Limb (tissue), 2 donors: ENCODE measurements at regions not wholly inside any gene's neighbourhood (a gene's known extent, or its start where the extent isn't known, plus 50 kb on each side); places are given as distances from the start of the nearest gene placed in this dataset.
"Not testable (repeated sequence)": the region's sequence is repeated elsewhere in the genome, so short reads cannot be mapped to it uniquely, and the experiment has no call there.

Source experiments
- DNase-seq, 2 donors: peaks; one replicate each; pipeline ENCODE4 v3.0.0-alpha.2; 2016; ENCODE audit errors: extremely low spot score in 2 of 2

- DNase-seq: no peak
Measured at GRCh38 chr16:61194573-61194972, 841.7 kb downstream of the CDH8 start.

- no peak for DNase-seq
Measured at GRCh38 chr16:61182391-61182790, 853.8 kb downstream of the CDH8 start.

- no peak for DNase-seq
Measured at GRCh38 chr16:61181982-61182381, 854.3 kb downstream of the CDH8 start.

- no peak for DNase-seq
Measured at GRCh38 chr16:61179561-61179960, 856.7 kb downstream of the CDH8 start.

- DNase-seq: no peak
Measured at GRCh38 chr16:61165797-61166196, 870.4 kb downstream of the CDH8 start.

GRCh38 chr16:61150351-61150750, 885.9 kb downstream of the CDH8 start:
- no peak for DNase-seq

DNA sequence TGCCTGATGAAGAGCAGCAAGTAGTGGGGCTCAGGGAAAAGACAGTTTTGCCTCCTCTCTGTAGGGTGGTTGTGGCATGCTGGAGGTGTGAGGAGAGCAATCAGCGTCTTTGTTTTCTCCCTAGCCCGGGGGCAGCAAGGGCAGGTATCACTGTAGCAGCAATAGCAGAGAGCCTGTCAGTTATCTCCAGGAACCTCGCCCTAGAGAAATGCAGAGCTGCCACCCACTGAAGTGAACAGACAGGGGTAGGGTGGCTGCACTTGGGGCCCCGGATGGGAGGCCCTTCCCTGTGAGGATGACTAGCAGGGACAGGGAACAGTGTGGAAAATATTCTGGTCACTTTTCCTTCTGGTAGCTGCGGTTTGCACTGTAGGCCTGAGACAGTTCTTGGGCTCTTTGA, 886.5 kb downstream of the CDH8 start:
- no peak for DNase-seq

DNA sequence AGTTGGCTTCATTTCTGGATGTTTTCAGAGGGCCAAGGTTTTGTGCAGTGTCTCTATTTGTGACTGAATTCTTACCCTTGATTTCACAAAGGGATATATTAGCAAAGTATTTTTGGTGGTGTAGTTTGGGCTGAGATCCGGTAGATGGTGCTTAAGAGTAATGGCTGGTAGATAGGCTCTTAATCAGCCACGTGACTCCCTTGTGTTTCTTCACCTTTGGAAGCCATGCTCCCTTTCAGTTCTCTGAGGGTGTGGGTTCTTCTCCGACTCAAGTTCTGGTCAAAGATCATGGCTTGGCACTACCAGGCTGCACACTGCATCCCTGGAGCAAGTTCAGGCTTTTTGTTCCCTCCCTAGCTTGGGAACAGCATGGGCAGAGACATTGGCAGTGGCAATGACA, 887.3 kb downstream of the CDH8 start:
- DNase-seq: no peak

- DNase-seq: no peak
Measured at GRCh38 chr16:61146429-61146828, 889.8 kb downstream of the CDH8 start.

GRCh38 chr16:61131447-61131846, 904.8 kb downstream of the CDH8 start:
- DNase-seq: no peak

DNA sequence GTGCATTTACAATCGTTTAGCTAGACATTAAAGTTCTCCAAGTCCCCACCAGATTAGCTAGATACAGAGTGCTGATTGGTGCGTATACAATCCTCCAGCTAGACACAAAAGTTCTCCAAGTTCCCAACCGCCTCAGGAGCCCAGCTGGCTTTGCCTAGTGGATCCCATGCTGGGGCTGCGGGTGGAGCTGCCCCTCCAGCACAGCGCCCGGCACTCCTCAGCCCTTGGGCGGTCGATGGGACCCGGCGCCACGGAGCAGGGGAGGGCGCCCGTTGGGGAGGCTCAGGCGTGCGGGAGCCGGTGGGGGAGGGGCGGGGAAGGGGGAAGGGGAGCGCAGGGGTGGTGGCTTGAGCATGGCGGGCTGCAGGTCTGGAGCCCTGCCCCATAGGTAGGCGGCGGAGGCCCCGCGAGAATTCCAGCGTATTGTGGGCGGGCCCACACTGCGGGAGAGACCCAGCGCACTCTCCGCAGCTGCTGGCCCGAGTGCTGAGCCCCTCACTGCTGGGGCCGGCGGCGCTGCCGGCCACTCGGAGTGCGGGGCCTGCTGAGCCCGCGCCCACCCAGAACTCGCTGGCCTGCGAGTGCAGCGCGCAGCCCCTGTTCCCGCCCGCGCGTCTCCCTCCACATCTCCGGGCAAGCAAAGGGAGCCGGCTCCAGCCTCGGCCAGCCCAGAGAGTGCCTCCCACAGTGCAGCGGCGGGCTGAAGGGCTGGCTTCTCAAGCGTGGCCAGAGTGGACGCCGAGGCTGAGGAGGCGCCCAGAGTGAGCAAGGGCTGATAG, 907.5 kb downstream of the CDH8 start:
- no peak for DNase-seq

DNA sequence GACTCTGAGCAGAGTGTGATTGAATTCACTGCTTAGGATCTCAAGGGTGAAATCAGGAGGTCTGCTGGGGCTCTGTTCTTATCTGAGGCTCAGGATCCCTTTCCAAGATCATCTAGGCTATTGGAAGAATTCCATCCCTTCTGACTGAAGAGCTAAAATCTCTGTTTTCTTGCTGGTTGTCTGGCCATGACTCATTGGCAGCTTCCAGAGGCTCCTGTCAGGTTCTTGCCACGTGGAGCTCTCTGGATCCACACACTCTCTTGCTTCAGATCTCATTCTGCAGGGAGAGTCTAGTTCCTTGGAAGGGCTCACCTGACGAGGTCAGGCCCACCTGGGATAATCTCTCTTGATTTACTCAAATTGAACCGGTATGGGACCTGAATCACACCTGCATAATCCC, 930.7 kb downstream of the CDH8 start:
- no peak for DNase-seq

GRCh38 chr16:61098505-61098904, 937.7 kb downstream of the CDH8 start:
- no peak for DNase-seq

DNA sequence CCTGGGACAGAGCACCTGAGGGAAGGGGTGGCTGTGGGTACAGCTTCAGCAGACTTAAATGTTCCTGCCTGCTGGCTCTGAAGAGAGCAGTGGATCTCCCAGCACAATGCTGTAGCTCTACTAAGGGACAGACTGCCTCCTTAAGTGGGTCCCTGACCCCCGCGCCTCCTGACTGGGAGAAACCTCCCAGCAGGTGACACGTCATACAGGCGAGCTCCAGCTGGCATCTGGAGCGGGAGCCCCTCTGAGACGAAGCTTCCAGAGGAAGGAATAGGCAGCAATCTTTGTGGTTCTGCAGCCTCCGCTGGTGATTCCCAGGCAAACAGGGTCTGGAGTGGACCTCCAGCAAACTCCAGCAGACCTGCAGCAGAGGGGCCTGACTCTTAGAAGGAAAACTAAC, 944.9 kb downstream of the CDH8 start:
- DNase-seq: not testable (repeated sequence)

DNA sequence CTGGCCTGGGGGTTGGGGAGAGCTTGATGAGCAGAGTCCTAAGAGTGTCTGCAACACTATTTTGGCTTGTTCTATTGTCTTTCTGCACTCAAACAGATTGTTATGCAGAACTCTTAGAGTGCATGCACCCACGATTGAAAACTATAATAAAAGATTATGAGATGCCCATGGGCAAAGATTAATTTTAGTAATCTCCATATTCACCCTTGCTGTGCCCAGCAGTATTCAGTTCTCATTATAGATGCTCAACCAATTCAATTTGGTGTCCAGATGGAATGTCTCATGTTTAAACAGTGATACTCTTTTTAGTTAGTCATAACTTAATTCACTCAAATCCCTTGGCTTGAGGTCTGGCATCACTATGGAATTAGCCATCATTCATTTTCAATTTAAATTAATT, 952.5 kb downstream of the CDH8 start:
- no peak for DNase-seq

GRCh38 chr16:61074324-61074723, 961.9 kb downstream of the CDH8 start:
- DNase-seq: no peak

DNA sequence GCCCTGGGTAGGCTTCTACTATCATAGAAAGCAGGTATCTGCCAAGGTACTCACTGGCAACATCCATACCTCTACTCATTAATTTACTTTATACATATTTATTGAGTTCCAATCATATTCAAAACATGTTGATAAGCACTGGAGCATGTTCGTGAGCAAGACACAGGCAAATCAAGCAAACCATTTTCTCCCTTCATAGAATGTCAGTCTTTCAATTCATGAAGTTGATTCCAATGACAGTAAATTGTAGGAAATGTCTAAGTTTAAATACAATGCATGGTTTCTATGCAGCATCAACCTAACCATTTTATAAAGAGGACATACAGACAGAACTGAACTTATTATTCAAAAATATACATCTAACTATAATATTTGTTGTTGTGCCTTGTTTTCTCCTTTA, 978.6 kb downstream of the CDH8 start:
- DNase-seq: no peak

DNA sequence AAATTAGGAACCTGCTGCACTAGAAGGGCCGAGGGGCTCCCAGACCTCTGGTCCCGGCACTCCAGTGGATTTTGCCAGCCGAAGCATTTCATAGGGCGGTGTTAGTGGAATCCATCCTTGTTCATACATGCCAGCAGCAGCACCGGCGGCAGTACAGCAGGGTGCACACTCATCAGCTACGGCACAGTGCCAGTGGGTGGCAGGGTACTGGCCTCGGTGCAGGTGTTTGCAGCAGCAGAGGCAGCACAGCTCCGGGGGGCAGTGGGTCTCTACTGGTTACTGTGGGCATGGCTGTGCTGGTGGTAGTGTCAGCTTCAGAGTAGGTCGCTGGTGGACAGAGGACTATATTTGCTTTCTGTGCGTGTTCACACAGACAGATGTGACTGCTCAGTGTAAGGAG, 985.7 kb downstream of the CDH8 start:
- no peak for DNase-seq

- no peak for DNase-seq
Measured at GRCh38 chr16:61045931-61046330, 990.3 kb downstream of the CDH8 start.

DNA sequence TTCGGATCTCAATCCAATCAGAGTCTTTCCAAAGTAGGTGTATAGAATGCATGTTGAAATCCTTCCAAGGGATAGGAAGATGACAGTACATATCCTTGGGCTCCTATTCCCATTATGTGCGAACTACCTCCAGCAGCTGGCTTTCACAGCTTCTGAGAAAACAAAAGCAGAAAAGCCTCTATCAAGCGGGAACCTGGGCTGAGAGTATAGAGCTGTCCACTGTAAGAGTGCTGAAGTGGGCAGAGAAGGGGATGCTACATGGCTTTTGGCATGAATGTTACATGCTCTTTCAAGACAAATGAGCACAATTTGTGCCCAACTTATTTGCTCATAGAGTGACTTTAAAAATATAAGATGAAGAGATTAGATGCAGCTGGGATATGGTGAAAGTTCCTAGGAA, 993.5 kb downstream of the CDH8 start:
- peak; percentile 24 to 33 for DNase-seq

- DNase-seq: no peak
Measured at GRCh38 chr16:61030616-61031015, 1005.6 kb downstream of the CDH8 start.

DNA sequence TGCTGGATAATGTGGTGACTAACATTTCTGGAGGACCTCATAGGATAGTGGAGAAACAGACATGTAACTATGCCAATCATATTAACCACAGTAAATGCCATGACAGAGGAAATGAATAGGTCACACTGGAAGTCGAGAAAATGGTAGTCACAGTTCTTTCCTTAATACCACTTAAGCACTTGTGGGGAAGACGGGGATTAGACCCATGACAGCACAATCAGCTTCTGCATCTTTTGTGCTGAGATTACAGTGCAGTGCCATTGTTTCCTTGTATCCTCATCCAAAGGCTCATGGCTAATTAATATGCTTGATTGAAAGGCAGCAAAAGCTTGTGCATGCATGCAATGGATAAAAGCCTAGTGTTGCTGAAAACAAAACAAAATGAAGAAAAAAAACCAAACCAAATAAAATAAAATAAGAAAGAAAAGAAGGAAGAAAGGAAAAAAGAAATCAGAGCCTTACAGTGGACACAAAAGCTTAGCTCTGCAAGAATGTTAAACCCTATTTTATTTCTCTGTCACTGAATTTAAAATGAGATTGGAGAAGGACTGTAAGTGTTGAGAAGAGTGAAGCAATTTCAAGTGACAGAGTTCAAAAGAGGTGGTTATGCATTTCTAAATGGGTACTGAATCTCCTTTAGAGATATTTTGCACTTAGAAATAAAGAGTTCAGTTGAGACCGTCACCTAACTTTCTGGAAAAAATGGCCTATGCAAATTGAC, 1011.9 kb downstream of the CDH8 start:
- DNase-seq: no peak

DNA sequence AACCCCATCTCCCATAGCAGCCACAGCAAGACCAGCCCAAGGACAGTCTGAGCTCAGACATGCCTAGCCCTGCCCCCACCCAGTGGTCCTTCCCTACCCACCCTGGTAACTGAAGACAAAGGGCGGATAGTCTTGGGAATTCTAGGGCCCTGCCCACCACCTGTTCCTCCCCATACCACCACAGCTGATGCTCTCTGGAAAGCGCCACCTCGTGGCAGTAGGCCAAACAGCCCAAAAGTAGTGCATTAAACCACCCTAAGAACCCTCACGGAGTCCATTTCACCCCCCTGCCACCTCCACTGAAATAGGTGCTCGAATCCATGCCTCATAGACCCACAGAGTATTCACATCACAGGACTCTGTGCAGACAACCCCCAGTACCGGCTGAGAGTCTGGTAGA, 1021.4 kb downstream of the CDH8 start:
- DNase-seq: no peak
